HPDE6-E6E7 (cell line): ENCODE measurements at regions not wholly inside any gene's neighbourhood (a gene's known extent, or its start where the extent isn't known, plus 50 kb on each side); places are given as distances from the start of the nearest gene placed in this dataset.

ENCODE experiments used
- DNase-seq: peaks from one replicate; pipeline ENCODE4 v3.0.0; 2011; ENCODE audit warnings: missing footprints; ENCODE audit errors: extremely low spot score

DNA sequence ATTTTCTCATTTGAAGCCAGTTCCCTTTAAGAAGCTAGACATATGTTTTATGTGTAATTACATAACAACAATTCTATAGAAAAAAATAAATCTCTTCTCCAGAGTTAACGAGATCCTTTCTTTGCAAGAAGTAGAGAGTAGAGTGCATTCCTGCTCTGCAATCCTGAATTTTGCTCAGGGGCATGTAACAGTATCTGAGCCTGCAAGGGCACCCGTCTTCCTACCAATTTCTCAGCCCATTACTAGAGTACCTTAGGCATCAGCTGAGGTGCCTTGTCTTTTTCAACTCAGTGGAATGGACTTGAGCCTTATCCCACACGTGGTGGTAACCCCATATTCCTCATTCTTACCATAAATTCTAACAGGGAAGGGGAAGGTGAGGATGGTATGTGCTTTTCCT is 205.9 kb downstream of the IKZF2 start:
- DNase-seq, result no peak

DNA sequence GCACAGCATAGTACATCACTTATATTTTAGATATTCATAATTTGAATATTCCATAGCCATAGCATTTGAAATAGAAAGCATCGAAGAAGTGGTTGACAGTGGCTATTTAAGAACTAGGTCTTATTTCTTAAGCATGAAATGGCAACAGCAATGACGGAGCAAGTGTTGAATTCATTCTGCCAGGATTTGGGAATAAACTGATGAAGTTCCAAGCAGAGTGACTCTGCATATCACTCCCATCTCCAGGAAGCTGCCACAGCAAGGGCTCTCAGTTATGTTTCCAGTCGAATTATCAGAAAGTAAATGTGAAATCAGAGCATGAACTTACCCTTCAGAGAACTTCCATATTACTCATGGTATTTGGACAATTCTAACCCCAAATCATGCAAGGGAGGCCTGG is 208.1 kb downstream of the IKZF2 start:
- DNase-seq, result no peak

DNA sequence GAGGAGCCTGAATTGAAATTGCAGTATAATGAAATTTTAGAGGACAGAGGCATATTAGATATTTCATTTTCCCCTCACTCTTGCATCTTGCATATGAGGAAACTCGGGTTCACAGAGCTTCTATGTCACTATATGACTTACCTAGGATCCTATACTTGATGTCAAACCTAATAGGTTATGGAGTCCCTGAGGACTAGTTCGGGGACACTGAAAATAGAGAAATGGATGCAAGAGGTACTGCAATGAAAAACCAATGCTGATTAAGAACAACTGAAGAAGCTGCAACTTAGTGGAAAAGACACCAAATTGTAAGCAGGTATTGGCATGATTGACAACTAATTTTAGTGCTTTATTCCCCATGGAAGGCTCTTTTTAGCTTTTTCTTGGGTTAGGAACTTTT is 210.1 kb downstream of the IKZF2 start:
- DNase-seq, result no peak

DNA sequence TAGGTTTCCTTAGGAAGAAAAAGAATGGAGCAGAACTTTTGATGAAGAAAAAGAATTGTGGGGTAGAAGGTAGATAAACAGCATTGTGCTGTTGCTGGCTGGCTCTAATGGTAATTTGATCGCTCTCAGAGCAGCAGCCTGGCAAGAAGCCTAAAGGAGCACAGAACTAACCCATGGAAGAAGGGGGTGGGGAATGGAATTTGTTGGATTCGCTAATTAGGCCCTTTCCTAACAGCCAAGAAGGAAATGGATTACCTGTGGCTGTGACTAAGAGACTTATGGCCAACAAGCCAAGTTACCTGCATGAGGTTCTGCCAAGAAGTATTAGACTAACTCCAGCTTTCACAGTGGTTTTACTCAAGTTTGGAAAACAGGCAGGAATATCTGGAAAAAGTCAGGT is 210.6 kb downstream of the IKZF2 start:
- peak; percentile 31 for DNase-seq

DNA sequence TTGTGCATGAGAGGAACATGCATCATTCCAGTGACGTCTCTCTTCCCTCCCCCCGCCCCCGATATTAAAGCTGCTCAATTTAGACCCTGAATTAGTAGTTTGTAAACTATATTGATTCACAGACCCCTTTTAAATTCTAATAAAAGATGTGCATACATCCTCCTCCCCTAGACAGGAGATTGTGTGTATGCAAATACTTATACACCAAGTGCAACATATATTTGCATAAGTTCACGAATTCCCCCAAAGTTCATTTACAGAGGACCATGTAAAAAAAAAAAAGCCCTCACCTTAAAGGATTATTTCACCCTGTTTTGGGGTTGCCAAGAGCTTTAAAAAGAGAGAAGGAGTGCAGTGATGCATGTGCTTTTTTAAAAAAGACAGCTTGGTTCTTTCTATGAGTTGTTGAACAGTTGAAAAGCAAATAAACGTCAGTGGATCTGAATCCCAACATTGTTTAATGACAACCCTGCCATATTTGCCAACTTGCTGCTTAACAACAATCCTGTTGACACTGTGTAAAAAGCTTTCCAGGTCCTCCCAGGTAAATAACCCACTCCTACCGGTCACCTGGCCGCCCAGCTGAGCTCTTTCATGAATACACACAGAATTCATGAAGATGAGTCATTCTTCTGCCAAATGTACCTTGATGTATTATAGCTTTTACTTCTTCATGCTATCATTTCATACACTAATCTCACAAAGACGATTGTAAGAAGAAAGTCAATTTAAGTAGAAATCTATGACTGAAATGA is 211.5 kb downstream of the IKZF2 start:
- DNase-seq, result peak; percentile 37

DNA sequence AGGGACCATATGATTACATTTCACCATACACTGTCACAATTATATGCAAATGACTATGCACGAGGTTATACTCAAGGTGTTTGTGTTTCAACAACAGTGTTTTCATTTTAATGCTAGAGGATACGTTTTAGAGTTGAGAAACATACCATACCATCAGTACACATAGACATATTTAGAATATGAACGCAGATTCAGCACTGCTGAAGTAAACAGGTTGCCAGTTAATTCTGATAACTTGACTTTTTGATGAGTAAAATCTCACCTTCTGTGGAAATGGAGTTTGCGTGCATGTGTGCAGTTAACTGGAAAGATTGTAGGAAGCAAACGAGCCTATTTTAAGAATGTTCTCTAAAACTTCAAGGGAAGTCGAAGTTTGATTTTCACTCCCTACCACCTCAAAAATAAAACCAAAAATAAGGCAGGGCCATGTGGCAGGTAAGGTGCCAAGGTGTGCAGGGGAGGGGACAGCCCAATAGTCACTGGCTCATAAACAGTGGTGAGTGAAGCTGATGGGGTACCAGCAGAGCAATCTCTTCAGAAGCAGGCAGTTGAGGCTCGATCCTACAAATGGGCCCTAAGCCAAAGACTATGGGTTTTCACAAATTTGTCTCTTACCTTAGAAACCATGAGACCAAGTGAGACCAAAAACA is 213.1 kb downstream of the IKZF2 start:
- no peak for DNase-seq

DNA sequence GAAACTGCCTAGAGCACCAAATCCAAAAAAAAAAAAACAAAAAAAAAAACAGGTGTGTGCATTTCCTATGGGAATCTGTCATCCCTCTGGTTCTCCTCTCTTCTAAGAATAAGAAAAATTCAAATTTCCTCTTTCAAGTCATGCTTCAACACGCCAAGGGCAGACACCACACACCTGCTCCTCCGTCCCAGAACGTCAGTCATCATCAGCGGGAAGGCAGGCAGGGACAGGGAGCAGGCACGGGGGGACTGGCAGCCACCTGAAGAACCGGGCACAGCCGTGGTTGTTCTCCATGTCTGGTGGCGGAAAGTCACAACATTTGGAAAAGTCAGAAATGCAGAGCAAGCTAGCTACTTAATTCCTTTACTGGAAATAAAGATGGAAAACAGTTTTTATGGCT is 214.8 kb downstream of the IKZF2 start:
- peak; percentile 37 for DNase-seq

DNA sequence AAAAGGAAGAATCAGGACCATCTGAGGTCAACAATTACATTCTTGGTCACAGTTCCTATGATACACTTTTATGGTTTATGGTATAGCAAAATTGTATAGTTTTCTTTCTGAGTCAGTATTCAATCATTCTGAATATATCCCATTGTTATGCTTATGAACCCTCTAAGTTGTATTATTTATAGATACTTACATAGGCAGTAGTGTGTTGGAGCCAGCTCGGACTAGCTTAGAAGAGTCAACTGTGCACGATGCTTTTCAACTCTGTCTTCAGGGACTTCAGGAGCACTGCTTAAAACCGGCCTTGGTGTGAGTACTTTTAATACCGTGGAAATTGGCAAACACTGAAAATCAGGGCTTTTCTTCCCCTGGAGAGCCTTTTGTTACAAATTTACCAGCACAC is 215.7 kb downstream of the IKZF2 start:
- no peak for DNase-seq

DNA sequence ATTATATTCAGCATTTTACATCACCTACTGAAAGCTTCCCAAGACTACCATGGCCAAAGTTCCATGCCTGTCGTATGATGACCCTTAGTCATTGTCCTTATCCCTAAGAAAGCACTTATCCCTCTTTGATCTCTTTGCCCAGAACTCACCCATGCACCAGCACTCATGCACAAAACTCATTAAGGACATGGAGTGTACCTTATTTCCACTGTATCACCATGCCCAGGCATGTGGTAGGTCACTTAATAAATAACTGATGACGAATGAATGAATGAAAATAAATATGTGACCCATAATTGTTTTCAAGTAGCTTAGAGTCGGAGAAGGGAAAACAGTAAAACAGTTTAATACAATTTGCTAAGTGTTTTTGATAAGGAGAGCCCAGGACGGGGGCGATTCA is 220.1 kb downstream of the IKZF2 start:
- DNase-seq, result no peak

DNA sequence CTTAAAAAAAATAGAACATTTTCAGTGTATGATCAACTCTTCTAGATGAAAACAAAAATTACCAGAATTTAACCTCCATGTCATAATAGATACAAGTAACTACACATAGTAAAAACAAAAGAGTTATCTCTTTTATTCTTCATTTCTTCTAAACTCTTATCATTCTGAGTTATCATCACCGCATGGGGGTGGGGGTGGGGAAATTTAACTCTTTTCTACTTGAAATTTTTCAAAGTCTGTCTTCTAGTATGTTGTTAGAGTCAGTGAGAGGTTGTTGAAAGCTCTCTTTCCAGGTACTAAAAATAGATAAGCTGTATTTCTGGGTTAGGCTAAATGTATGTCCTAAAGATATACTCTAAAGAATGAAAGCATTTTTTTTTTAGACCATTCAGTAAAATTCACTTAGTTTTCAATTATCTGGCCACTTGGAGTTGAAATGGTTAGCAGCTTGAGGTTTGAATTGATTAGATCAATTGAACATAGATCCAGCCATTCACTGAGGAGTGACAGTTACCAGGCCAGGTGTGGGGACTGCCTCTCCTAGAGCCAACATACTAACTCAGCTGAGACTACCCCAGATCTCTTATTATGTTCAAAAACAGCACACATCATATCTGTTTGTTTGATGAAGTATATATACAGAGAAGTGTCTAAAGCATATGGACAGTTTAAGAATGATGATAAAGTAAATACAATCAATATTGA is 220.7 kb downstream of the IKZF2 start:
- no peak for DNase-seq

DNA sequence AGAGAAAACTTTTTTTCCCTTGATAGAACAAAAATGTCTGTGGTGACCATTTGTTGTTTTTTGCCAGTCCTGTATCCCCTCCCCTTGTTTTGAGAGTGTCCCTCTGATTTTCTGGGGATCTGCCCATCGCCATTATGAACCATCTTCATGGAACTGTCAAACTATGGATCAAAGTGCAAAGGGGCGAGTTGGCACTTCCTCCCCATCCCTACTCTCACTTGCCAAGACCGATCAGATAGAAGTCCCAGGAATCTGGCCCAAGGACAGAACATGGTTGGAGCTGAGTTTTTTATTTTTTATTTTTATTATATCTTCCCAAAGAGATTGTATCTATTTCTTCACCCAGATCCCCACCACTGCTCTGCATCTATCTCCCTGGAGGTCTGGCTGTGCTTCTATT is 221.4 kb downstream of the IKZF2 start:
- no peak for DNase-seq

DNA sequence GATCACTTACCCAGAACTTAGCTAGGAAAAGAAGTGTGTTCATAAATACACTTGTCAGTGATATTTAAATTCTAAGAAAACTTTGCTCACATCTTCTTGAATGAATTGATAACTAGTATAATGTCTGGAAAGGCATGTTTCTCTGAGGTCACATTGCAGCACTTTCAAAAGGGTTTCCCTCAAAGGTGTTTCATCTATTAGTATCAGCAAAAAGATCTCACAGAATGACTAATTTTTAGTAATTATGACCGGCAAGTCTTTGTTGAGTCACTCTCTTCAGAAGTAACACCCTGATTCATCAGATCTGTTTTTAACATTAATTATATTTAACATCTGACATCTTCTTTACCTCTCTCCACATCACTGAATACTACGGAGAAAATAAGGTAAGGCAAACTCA is 222.3 kb downstream of the IKZF2 start:
- DNase-seq, result peak; percentile 49

DNA sequence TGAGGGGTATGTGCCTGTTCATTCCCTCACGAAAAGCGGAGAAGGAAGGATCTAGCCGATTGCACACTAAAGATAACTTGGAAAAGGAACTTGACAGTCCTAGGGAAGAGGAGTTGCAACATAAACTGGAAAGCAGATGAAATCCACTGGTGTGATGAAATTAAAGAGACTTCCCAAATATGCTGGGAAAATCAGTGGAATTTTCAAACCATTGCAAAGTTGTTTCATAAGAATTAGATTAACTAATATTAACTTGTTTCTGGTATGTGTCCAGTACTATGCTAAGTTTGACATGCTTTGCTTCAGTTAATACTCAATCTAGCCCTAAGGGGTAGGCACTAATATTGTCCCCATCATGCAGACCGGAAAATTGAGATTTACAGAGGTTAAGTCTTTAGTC is 222.7 kb downstream of the IKZF2 start:
- no peak for DNase-seq

DNA sequence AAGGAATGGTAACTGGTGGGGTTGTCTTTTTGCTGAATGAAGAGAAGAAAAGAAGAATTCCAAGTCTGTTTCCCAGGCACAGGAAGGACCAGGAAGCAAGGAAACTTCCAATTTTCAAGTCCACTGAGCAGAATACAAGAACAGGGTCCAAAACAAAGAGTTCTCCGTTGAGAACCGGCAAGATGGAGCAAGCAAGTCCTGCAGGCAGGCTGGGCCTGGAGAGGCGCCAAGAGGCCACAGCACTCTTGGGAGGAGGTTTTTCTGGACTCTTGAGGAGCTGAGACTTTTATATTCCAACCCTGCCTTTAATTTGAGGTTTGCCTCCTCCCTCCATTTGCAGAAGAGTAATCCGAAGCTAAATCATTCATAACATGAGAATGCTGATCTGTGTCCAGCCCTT is 224.5 kb downstream of the IKZF2 start:
- DNase-seq, result no peak

DNA sequence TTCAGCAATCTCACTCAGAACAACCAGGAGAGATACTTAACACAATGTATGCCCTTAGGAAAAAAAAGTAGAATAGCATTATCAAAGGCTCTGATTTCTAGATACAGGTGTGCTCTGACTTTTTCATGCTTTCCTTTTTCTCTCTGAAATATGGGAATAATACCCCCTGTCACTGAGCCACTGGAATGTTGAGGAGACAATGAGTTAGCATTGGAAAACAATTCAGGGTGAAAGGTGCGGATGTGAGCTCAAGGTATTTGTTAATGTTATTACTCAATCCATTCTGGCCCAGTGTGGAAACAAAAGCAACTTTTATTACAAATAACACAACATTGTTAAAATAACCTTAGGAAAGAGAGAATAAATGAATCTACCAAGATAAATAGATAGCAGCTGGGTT is 228.0 kb downstream of the IKZF2 start:
- DNase-seq, result no peak

DNA sequence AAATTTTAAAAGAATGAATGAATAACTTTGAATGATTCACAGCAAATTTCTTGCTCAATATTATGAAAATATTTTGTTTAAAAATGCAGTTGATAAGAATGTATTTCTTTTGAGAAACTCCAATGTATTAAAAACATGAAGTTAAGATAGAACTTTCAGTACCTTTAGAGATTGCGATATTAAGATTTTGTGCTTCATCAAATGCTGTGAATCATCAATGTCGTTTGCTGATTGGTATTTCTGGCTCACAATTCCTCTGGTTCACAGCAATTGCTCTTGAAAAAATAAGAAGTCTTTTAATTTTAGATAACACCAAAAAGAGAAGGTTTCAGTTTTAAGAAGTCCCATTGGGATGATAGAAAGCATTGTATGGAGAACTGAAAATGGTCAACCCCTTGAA is 228.7 kb downstream of the IKZF2 start:
- no peak for DNase-seq

DNA sequence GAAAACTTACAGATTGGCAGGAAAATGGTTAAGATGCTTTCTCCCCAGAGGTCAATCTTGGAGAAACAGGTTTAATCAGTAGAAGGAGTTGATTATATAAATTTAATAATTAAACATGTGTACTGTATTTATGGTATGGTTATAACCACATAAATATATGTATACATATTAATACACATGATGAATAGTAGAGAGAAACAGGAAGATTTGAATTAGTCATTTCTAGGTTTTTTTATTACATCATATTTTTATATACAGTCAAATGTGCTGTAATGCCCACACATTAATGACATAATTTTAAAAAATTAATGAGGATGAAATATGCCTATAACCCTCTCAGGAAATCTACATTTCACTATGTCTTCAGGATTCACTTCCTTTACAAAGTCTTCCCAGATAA is 229.7 kb downstream of the IKZF2 start:
- DNase-seq, result no peak

DNA sequence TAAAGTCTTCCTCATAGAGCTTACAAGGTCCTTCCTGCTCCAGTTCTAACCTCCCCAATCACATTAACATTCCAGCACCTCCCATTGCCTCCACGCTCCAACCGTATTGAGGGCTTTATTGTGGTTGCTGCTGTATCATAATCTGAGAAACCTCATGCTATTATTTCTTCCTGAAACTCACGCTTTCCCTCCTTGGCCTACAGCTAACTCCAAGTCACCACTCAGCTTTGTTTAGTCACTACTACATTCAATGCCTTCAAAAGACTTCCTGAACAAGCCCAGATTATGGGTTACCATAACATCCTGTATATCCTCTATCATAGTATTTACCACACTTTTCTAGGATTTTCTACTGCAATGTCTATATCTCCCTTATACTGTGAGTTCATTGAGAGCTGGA is 230.4 kb downstream of the IKZF2 start:
- no peak for DNase-seq

DNA sequence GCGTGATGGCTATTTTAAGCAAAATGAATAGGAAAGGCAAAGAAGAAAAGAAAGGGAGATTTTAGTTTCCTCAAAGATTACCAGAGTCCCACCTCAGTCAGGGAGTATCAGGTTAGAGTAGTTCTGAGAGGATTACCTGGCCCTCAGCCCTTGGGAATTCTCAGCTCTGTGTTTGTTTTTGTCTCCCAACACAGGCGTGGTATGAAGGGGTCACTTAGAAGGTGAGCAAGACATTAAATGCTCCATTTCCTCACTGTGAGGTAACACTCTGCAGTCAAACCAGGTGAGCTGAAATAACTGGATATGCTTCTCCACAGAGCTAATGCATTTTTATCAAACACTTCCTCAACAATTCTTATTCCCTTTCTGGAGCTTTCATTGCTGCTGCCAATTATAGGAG is 232.2 kb downstream of the IKZF2 start:
- no peak for DNase-seq

DNA sequence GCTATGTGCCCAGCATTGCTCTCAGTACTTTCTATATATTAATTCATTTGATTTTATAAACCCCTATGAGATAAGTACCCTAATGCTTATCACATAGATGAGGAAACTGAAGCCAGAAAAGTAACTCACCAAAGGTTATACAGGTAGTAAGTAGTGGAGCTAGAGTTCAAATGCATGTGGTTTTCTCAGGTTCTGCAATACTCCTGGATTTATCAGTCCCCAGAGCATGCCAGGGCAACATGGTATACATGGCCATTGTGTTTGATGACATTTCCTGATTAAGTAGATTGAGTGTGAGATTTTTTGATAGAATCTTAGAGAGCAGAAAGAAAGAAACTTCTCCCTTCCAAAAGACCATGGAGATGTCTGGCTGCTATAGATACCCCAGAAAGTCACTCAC is 233.1 kb downstream of the IKZF2 start:
- no peak for DNase-seq

DNA sequence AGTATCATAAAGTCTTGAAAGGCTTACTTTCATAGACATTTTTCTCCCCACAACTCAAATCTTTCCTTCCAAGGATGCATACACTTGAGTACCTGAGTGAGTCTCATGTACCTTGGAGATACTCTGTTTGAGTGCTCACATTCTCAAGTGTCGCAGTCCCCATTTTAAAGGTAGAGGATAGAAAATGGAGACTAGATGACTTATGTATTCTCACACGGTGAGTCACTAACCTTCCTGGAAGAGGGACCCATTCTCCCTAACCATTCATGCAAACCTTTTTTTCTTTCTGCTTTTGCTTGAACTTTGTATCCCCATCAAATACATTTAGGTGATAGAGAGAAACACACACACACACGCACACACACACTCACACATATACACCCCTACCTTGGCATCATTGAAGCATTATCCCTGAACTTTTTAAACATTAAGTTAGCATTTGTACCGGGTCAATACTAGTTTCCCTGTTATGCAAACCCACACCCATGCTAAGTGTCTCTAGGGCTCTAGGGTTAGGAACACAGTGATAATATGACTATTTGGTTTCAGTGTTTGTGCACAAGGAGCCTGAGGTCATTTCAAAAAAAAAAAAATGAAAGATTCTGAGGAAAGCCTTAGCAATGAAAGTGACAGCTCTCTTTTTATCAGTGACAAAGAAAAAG is 236.2 kb downstream of the IKZF2 start:
- DNase-seq, result no peak

DNA sequence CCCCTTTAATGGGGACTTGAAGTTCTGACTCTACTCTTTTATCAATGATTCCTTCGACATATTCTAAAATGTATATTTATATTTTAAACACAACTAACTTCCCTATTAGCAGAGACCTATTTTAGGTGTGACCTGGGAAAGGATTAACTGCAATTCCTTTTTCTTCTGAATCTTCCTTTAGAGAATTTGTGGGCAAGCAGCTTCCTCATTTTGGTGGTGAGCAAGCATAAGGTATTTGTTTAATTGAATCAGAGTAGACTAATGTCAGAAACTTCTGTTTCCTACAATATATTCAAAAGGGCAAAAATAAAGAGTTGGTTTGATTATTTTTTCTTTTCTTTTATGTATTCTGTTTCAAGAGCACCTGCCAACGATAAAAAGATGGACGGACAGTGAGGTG is 237.0 kb downstream of the IKZF2 start:
- DNase-seq, result no peak
